ENCODE measurements at regions not wholly inside any gene's neighbourhood (a gene's known extent, or its start where the extent isn't known, plus 50 kb on each side); places are given as distances from the start of the nearest gene placed in this dataset.

DNA sequence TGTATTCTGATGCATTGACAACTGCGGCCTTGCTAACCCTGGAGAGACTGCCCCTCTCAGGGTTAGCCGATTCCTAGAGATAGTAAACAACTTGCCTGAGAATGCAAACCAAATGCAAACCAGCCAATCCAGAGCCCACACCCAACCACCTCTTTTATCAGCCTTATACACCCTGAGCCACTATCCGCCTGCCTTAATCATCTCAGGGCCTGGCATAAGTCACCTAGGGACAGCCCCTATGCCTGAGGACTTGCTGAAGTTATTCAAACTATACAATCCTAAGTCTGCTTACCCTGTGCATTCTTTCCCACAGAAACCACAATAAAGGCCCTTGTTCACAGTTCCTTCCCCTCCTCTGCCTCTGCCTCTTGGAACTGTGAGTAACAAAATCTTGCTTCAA, 177.2 kb downstream of the KCNA5 start:
- intact Hi-C loops (cut with DNase I): no loop called here
- no peaks in the 10 kb centered on the region for H3K9me3 ChIP-seq
- no peak for DNase-seq (ENCODE audit: extremely low spot score)
- H3K36me3 ChIP-seq: no peaks in the 10 kb centered on the region
- H3K4me3 ChIP-seq: no peak overlapping the region
- 76% methylated on average over 3 of the region's 3 CpGs for WGBS
- TF ChIP-seq POLR2A (IDR thresholded peaks at IDR 0.05; ENCODE audit: low read depth) (no peak), POLR2AphosphoS5 (IDR thresholded peaks at IDR 0.05) (no peak), EP300 (IDR thresholded peaks at IDR 0.05) (no peak)
- TF ChIP-seq, protein P1, sequence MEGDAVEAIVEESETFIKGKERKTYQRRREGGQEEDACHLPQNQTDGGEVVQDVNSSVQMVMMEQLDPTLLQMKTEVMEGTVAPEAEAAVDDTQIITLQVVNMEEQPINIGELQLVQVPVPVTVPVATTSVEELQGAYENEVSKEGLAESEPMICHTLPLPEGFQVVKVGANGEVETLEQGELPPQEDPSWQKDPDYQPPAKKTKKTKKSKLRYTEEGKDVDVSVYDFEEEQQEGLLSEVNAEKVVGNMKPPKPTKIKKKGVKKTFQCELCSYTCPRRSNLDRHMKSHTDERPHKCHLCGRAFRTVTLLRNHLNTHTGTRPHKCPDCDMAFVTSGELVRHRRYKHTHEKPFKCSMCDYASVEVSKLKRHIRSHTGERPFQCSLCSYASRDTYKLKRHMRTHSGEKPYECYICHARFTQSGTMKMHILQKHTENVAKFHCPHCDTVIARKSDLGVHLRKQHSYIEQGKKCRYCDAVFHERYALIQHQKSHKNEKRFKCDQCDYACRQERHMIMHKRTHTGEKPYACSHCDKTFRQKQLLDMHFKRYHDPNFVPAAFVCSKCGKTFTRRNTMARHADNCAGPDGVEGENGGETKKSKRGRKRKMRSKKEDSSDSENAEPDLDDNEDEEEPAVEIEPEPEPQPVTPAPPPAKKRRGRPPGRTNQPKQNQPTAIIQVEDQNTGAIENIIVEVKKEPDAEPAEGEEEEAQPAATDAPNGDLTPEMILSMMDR (IDR thresholded peaks at IDR 0.05): no peak
- H3K27ac ChIP-seq (replicated peaks in 1 of 4): no peak overlapping the region
- no peaks in the 10 kb centered on the region for H3K27me3 ChIP-seq
- no peaks in the 10 kb centered on the region for H3K4me1 ChIP-seq

DNA sequence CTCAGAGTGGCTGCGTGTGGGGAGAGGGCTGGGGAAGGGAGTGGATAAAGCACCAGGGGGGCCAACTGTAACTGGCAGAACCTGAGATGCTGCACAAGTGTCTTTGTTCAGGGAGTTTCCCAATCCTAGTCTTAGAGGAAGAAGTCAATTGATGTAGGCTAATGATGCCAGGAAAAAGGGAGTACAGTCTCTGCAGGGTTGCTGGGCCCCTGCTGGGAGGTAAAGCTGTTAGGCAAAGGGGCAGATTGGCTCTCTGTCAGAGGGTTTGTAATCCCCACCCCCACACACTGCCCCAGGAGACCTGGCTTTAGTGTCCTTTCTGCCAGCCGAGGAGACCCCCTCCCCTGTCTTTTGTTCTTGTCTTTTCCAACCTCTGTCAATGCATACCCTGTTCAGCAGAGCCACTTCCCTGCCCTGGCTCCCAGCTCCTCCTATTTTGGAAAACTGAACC, 178.4 kb downstream of the KCNA5 start:
- Histone ChIP-seq H3K4me1 (no peaks in the 10 kb centered on the region), H3K27ac (replicated peaks in 1 of 4) (no peak overlapping the region), H3K36me3 (no peaks in the 10 kb centered on the region), H3K9me3 (no peaks in the 10 kb centered on the region), H3K27me3 (no peaks in the 10 kb centered on the region), H3K4me3 (no peak overlapping the region)
- TF ChIP-seq, protein P1 (IDR thresholded peaks at IDR 0.05): no peak
- TF ChIP-seq EP300 (IDR thresholded peaks at IDR 0.05) (no peak), POLR2A (IDR thresholded peaks at IDR 0.05; ENCODE audit: low read depth) (no peak), POLR2AphosphoS5 (IDR thresholded peaks at IDR 0.05) (no peak)
- DNase-seq (ENCODE audit: extremely low spot score): no peak
- 77% methylated on average over 2 of the region's 2 CpGs for WGBS
- intact Hi-C loops (cut with DNase I): no loop called here

DNA sequence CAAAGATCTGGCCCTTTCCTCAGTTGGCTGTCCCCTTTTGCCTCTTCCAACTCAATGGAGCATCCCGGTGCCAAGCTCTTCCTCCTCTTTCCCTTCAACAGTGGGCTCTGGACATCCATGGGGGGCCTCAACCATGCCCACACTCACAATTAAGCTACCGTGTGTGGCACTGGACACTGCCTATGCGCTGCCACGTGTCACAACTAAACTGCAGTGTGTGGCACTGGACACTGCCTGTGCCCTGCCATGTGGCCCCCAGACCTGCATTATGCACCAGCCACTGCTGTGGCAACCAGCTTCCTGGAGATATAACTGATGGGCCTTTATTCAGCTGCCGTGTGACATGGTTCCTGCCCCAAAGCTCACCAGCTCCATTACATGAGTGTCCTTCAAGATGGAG, 179.1 kb downstream of the KCNA5 start:
- no peak overlapping the region for H3K27ac ChIP-seq (replicated peaks in 1 of 4)
- no peaks in the 10 kb centered on the region for H3K9me3 ChIP-seq
- WGBS: 91% methylated on average over 5 of the region's 5 CpGs
- DNase-seq (ENCODE audit: extremely low spot score): no peak
- intact Hi-C loops (cut with DNase I): no loop called here
- no peak for TF ChIP-seq EP300 (IDR thresholded peaks at IDR 0.05)
- no peak for TF ChIP-seq POLR2A (IDR thresholded peaks at IDR 0.05; ENCODE audit: low read depth)
- no peaks in the 10 kb centered on the region for H3K4me1 ChIP-seq
- no peaks in the 10 kb centered on the region for H3K27me3 ChIP-seq
- H3K4me3 ChIP-seq: no peak overlapping the region
- H3K36me3 ChIP-seq: no peaks in the 10 kb centered on the region

DNA sequence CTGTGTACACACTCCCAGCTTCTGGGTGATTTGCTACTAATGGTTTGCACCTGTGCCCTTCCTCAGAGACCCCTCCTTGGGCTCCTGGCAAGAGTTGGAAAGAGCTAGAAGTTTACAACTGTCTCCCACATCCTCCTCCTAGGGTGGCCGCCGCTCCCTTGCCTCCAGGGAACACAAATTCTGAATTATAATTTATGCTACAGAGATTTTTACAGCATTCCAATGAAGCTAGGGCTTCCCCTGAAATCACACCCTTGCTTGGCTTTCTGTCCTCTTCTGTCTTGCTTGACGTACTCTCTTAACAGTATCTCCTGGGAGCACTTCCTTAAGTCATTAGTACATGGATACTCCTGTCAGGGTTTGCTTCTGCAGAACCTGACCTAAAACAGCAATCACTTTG, 180.2 kb downstream of the KCNA5 start:
- H3K27ac ChIP-seq (replicated peaks in 1 of 4): no peak overlapping the region
- H3K4me3 ChIP-seq: no peak overlapping the region
- H3K4me1 ChIP-seq: no peaks in the 10 kb centered on the region
- TF ChIP-seq, protein P1 (IDR thresholded peaks at IDR 0.05): no peak
- no peak for TF ChIP-seq POLR2A (IDR thresholded peaks at IDR 0.05; ENCODE audit: low read depth)
- TF ChIP-seq EP300 (IDR thresholded peaks at IDR 0.05): no peak
- no peak for TF ChIP-seq POLR2AphosphoS5 (IDR thresholded peaks at IDR 0.05)
- 70% methylated on average over 3 of the region's 3 CpGs for WGBS
- H3K36me3 ChIP-seq: no peaks in the 10 kb centered on the region
- no peaks in the 10 kb centered on the region for H3K27me3 ChIP-seq
- H3K9me3 ChIP-seq: no peaks in the 10 kb centered on the region
- intact Hi-C loops (cut with DNase I): no loop called here
- DNase-seq (ENCODE audit: extremely low spot score): no peak

DNA sequence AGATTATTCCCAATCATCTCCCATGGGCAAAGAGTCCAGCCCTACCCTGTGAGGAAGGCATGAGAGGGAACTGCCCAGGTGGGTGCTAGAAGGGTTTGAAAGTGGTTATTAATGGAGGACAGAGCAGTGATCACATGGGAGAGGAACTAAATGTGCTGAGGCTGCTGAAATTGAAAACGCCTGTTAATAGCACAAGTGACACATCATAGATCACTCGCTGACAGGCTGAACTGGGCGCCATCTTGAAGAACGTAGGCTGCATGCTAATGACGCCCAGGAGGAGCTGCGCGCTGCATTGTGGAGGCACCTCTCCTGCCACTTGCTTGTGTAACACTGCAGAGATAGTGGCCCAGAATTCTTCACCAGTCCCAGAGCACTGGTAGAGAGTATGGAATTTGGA, 182.9 kb downstream of the KCNA5 start:
- TF ChIP-seq POLR2A (IDR thresholded peaks at IDR 0.05; ENCODE audit: low read depth) (no peak), POLR2AphosphoS5 (IDR thresholded peaks at IDR 0.05) (no peak), EP300 (IDR thresholded peaks at IDR 0.05) (no peak)
- TF ChIP-seq, protein P1 (IDR thresholded peaks at IDR 0.05): no peak
- peaks cover 0 to under 1% (median 0%) of the 10 kb centered on the region in 4 donors for H3K27me3 ChIP-seq
- no peaks in the 10 kb centered on the region for H3K36me3 ChIP-seq
- intact Hi-C loops (cut with DNase I): no loop called here
- no peak overlapping the region for H3K27ac ChIP-seq (replicated peaks in 1 of 4)
- 92% methylated on average over 7 of the region's 7 CpGs for WGBS
- no peak overlapping the region for H3K4me3 ChIP-seq
- H3K4me1 ChIP-seq: no peaks in the 10 kb centered on the region
- no peak for DNase-seq (ENCODE audit: extremely low spot score)
- H3K9me3 ChIP-seq: no peaks in the 10 kb centered on the region

All from esophagus muscularis mucosa (tissue), 4 donors.